HepG2 (cell line): ENCODE measurements at regions not wholly inside any gene's neighbourhood (a gene's known extent, or its start where the extent isn't known, plus 50 kb on each side); places are given as distances from the start of the nearest gene placed in this dataset.

Experiments
- CCAR2 ChIP-seq: fragments of 200-400 bp; formaldehyde crosslinking; optimal IDR thresholded peaks from 2 replicates; pipeline ENCODE3; 2018; ENCODE audit warnings: low read depth, mild to moderate bottlenecking, low read length, moderate library complexity
- EZH2 ChIP-seq: conservative IDR thresholded peaks from 2 replicates; pipeline ENCODE4 v1.6.1; 2012; ENCODE audit warnings: mild to moderate bottlenecking, low read depth, low read length, moderate library complexity
- REL ChIP-seq: sonication (generic); formaldehyde crosslinking; conservative IDR thresholded peaks from 2 replicates; pipeline ENCODE4 v1.8.0; 2022; ENCODE audit warnings: mild to moderate bottlenecking, missing genetic modification reagents, moderate library complexity
- REST ChIP-seq, 2 experiments: IDR thresholded peaks; 2 replicates each; pipeline ENCODE4 v1.6.1; 2011 to 2012; ENCODE audit warnings: low read length in 2 of 2, borderline replicate concordance in 1 of 2, low read depth in 1 of 2, mild to moderate bottlenecking in 1 of 2, moderate library complexity in 1 of 2
- RFXAP ChIP-seq: sonication (generic); formaldehyde crosslinking; IDR thresholded peaks from 2 replicates; pipeline ENCODE4 v1.4.0; 2020; ENCODE audit warnings: missing genetic modification reagents, borderline replicate concordance
- SATB2 ChIP-seq: sonication (generic); formaldehyde crosslinking; IDR thresholded peaks from 2 replicates; pipeline ENCODE4 v1.5.0; 2020; ENCODE audit warnings: missing genetic modification reagents
- SIN3B ChIP-seq: fragments of 150-350 bp; IDR thresholded peaks from 2 replicates; pipeline ENCODE4 v1.6.1; 2014; ENCODE audit warnings: low read length
- TIGD3 ChIP-seq: sonication (generic); formaldehyde crosslinking; IDR thresholded peaks from 2 replicates; pipeline ENCODE4 v1.5.1; 2020; ENCODE audit warnings: mild to moderate bottlenecking, missing genetic modification reagents, borderline replicate concordance
- ZBTB25 ChIP-seq: IDR thresholded peaks from 2 replicates; pipeline ENCODE4 v1.6.1; 2018; ENCODE audit warnings: missing genetic modification reagents
- ZMAT5 ChIP-seq: sonication (generic); formaldehyde crosslinking; IDR thresholded peaks from 2 replicates; pipeline ENCODE4 v1.5.0; 2020; ENCODE audit warnings: mild to moderate bottlenecking, low read depth, missing genetic modification reagents, borderline replicate concordance
- ZNF839 ChIP-seq: sonication (generic); formaldehyde crosslinking; IDR thresholded peaks from 2 replicates; pipeline ENCODE4 v1.4.0; 2020; ENCODE audit warnings: missing genetic modification reagents, mild to moderate bottlenecking, borderline replicate concordance
- TF ChIP-seq, protein P1 (sequence below): fragments of 450-650 bp; IDR thresholded peaks from 2 replicates; pipeline ENCODE4 v1.6.1; 2017

- TF ChIP-seq TIGD3 (CRISPR knock-in tag) (no peak), RFXAP (CRISPR knock-in tag) (no peak), REST (IDR thresholded peaks at IDR 0.05; ENCODE audit: borderline replicate concordance in 1 of 2, low read depth in 1 of 2, low read length in 2 of 2) (no peak), CCAR2 (no peak), ZMAT5 (CRISPR knock-in tag) (no peak), ZBTB25 (CRISPR knock-in tag) (no peak), REL (CRISPR knock-in tag) (no peak), EZH2 (no peak), SATB2 (CRISPR knock-in tag) (no peak), ZNF839 (no peak), SIN3B (no peak)
- TF ChIP-seq, protein P1, sequence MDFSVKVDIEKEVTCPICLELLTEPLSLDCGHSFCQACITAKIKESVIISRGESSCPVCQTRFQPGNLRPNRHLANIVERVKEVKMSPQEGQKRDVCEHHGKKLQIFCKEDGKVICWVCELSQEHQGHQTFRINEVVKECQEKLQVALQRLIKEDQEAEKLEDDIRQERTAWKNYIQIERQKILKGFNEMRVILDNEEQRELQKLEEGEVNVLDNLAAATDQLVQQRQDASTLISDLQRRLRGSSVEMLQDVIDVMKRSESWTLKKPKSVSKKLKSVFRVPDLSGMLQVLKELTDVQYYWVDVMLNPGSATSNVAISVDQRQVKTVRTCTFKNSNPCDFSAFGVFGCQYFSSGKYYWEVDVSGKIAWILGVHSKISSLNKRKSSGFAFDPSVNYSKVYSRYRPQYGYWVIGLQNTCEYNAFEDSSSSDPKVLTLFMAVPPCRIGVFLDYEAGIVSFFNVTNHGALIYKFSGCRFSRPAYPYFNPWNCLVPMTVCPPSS: no peak
These were observed 1077.1 kb upstream of the ZEB2 start (continued) for GRCh38 chr2:145597006-145597405.
